IPS DF 6.9 (cell line): ENCODE measurements at regions not wholly inside any gene's neighbourhood (a gene's known extent, or its start where the extent isn't known, plus 50 kb on each side); places are given as distances from the start of the nearest gene placed in this dataset.

Experiments used
- DNase-seq: peaks from one replicate; pipeline ENCODE4 v3.0.0-alpha.2; 2013; ENCODE audit warnings: low read depth, low spot score
- H3K27ac ChIP-seq: one replicate; pipeline ENCODE4 v1.5.1; 2013; ENCODE audit warnings: low read length, control low read depth
- H3K27me3 ChIP-seq: 2 replicates; pipeline ENCODE4 v1.6.1; 2013; ENCODE audit warnings: mild to moderate bottlenecking, low read length; ENCODE audit not compliant: control insufficient read depth, insufficient read depth
- H3K36me3 ChIP-seq: 2 replicates; pipeline ENCODE4 v1.6.1; 2013; ENCODE audit warnings: low read length; ENCODE audit not compliant: control insufficient read depth, insufficient read depth
- H3K4me1 ChIP-seq: 2 replicates; pipeline ENCODE4 v1.6.1; 2013; ENCODE audit warnings: low read length; ENCODE audit not compliant: control insufficient read depth, insufficient read depth
- H3K4me3 ChIP-seq: 2 replicates; pipeline ENCODE4 v1.5.1; 2013; ENCODE audit warnings: mild to moderate bottlenecking, low read length
- H3K9me3 ChIP-seq: 2 replicates; pipeline ENCODE4 v1.6.1; 2013; ENCODE audit warnings: low read length, inconsistent platforms; ENCODE audit not compliant: control insufficient read depth, insufficient read depth
- WGBS: extraction: QIAGEN DNeasy Blood & Tissue Kit; methylation state at CpG from one replicate; pipeline ENCODE4 v1.1.7; 2013; ENCODE audit warnings: mixed read lengths, missing lambda C conversion rate; ENCODE audit not compliant: insufficient read length, insufficient coverage; 5-methylcytosine and 5-hydroxymethylcytosine counted together

DNA sequence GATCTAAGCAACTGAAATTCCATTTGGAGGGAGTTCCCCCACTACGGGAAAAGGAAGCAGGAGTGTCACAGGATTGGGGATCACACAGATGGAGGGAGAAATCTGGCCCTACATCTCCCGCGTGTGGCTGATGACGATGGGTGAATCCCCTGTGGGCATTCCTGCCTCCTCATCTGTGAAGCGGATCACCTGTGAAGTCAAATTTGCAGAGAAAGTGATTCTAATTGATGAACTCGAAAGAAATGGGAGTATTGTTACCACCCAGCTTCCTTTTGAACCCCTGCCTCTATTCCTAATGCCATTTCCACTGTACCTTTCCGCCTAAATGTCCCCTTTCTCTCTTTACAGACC, 92.0 kb downstream of the CMPK2 start:
- H3K27ac ChIP-seq = no peak overlapping the region

GRCh38 chr2:6776125-6776524, 89.6 kb downstream of the CMPK2 start:
- Histone ChIP-seq H3K4me3 (no peak overlapping the region), H3K27me3 (no peaks in the 10 kb centered on the region), H3K9me3 (no peaks in the 10 kb centered on the region), H3K4me1 (no peaks in the 10 kb centered on the region), H3K27ac (no peak overlapping the region), H3K36me3 (no peaks in the 10 kb centered on the region)
- WGBS = no CpG with 5 or more reads among the region's 4 CpGs
- DNase-seq = no peak

More for the DNA sequence above, 92.0 kb downstream of the CMPK2 start:
- Histone ChIP-seq H3K4me3 (no peak overlapping the region), H3K27me3 (no peaks in the 10 kb centered on the region), H3K4me1 (no peaks in the 10 kb centered on the region; the same call in 1 of the 2 replicates), H3K9me3 (no peaks in the 10 kb centered on the region), H3K36me3 (no peaks in the 10 kb centered on the region)
- WGBS = no CpG with 5 or more reads among the region's 7 CpGs
- DNase-seq = no peak

GRCh38 chr2:6777626-6778025, 88.1 kb downstream of the CMPK2 start:
- Histone ChIP-seq H3K4me1 (no peaks in the 10 kb centered on the region), H3K9me3 (no peaks in the 10 kb centered on the region), H3K27ac (no peak overlapping the region), H3K4me3 (no peak overlapping the region), H3K36me3 (no peaks in the 10 kb centered on the region), H3K27me3 (no peaks in the 10 kb centered on the region)
- DNase-seq = no peak
- 100% methylated on average over 1 of the region's 4 CpGs for WGBS

DNA sequence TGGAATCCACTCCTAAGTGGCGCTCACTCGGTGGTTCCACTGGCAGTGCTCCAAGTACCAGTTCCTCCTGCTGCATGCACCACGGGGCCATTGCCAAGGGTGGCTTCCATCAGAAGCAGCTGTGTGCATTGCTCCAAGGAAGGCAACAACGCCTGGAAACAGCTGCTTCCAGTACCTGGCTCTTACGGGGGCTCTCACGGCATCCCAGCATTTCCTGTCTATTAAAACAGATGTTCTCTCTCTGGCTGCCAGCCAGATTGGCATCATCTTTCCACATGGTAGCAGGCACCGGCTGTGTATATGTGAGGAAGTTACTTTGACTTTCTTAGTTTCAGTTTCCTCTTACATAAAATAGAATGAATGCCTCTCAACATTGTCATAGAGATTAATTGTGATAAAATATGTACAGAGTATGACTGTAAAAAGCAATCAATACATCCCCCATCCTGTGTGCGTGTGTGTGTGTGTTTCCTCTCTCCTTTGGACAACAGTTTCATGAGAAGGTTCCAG, 84.9 kb downstream of the CMPK2 start:
- Histone ChIP-seq H3K27me3 (no peaks in the 10 kb centered on the region), H3K9me3 (no peaks in the 10 kb centered on the region), H3K4me3 (no peak overlapping the region), H3K36me3 (no peaks in the 10 kb centered on the region), H3K4me1 (no peaks in the 10 kb centered on the region), H3K27ac (no peak overlapping the region)
- no peak for DNase-seq
- WGBS = no CpG with 5 or more reads among the region's 8 CpGs

- Histone ChIP-seq H3K9me3 (no peaks in the 10 kb centered on the region), H3K27ac (no peak overlapping the region), H3K36me3 (no peaks in the 10 kb centered on the region), H3K4me1 (no peaks in the 10 kb centered on the region), H3K27me3 (no peaks in the 10 kb centered on the region), H3K4me3 (no peak overlapping the region)
- no CpG with 5 or more reads among the region's 16 CpGs for WGBS
- no peak for DNase-seq
These were observed 83.0 kb downstream of the CMPK2 start for GRCh38 chr2:6782517-6783237.

DNA sequence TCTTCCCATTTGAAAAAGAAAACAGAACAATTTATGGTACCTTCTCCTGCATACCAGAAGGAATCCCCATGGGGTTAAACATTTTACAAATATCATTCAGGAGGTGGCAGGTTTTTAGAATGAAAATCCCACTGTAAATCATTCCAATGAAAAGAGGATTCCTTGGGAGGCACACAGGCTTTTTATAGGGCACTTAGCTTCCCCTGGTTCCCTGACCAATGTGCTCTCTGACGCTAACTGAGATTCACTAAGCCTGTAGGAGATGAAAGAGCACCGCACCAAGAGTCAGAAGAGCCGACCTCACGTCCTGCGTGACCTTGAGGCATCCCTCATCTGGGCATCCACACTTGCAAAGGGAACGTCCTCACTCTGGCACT, 82.5 kb downstream of the CMPK2 start:
- Histone ChIP-seq H3K4me3 (no peak overlapping the region), H3K36me3 (no peaks in the 10 kb centered on the region), H3K27ac (no peak overlapping the region), H3K4me1 (no peaks in the 10 kb centered on the region), H3K27me3 (no peaks in the 10 kb centered on the region), H3K9me3 (no peaks in the 10 kb centered on the region)
- DNase-seq = no peak
- no CpG with 5 or more reads among the region's 6 CpGs for WGBS

DNA sequence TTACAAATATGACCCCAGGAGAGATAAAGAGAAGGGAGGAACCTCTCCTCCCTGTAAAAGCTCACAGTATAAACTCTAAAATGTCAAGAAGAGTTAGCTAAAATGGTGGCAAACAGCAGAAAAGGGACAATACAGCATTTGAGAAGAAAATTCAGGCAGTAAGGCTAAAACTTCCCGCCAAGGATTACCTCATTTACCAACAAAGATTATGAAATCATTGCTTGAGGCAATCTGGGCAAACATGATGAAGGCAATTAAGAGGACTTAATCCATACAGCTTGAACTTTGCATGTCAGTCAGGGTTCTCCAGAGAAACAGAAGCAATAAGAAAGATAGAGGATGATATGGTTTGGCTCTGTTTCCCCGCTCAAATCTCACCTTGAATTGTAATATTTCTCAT, 81.4 kb downstream of the CMPK2 start:
- no peak overlapping the region for H3K27ac ChIP-seq
- no peak overlapping the region for H3K4me3 ChIP-seq
- no peaks in the 10 kb centered on the region for H3K9me3 ChIP-seq
- no peak for DNase-seq
- no peaks in the 10 kb centered on the region for H3K27me3 ChIP-seq
- no peaks in the 10 kb centered on the region for H3K36me3 ChIP-seq
- WGBS = no CpG with 5 or more reads among the region's 2 CpGs
- no peaks in the 10 kb centered on the region for H3K4me1 ChIP-seq

GRCh38 chr2:6785493-6785892, 80.2 kb downstream of the CMPK2 start:
- Histone ChIP-seq H3K27ac (no peak overlapping the region), H3K27me3 (no peaks in the 10 kb centered on the region), H3K9me3 (no peaks in the 10 kb centered on the region), H3K4me1 (no peaks in the 10 kb centered on the region), H3K4me3 (no peak overlapping the region), H3K36me3 (no peaks in the 10 kb centered on the region)
- WGBS = no CpG with 5 or more reads among the region's 4 CpGs
- no peak for DNase-seq

DNA sequence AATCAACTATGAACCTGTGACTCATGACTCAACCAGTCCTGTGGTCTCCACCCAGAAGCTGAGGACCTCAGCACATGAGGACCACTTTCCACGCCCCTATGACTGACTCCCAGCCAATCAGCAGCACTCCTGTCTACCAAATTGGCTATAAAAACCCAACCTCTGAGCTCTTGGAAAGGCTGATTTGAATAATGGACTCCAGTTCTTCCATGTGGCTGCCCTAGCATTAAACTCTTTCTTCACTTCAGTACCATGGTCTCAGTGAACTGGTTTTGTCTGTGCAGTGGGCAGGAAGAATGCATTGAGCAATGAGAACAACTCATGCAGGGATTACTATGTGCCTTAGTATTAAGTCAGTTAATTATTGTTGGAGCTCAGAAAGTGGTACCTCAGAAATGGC, 78.3 kb downstream of the CMPK2 start:
- no peak for DNase-seq
- Histone ChIP-seq H3K27me3 (no peaks in the 10 kb centered on the region), H3K4me1 (no peaks in the 10 kb centered on the region), H3K36me3 (no peaks in the 10 kb centered on the region), H3K9me3 (no peaks in the 10 kb centered on the region), H3K27ac (no peak overlapping the region), H3K4me3 (no peak overlapping the region)
- no CpG with 5 or more reads among the region's 1 CpG for WGBS

DNA sequence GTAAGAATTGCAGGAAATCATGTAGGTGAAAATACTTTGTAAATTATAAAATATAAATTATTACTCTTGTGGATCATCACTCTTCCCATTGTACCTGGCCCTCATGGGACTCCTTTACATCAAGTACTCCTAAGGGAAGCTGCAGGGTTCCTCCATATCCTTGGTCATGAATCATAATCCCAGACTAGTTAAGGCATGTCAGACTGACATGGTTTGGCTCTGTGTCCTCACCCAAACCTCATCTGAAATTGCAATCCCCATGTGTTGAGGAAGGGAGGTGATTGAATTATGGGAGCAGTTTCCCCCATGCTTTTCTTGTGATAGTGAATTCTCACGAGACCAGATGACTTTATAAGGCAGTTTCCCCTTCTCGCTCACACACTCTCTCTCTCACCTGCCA, 77.1 kb downstream of the CMPK2 start:
- DNase-seq = no peak
- WGBS = no CpG with 5 or more reads among the region's 2 CpGs
- H3K36me3 ChIP-seq = no peaks in the 10 kb centered on the region
- no peaks in the 10 kb centered on the region for H3K27me3 ChIP-seq
- no peak overlapping the region for H3K4me3 ChIP-seq
- H3K4me1 ChIP-seq = no peaks in the 10 kb centered on the region
- no peak overlapping the region for H3K27ac ChIP-seq
- no peaks in the 10 kb centered on the region for H3K9me3 ChIP-seq

- no peak overlapping the region for H3K4me3 ChIP-seq
- no peaks in the 10 kb centered on the region for H3K4me1 ChIP-seq
- no peak for DNase-seq
- no peaks in the 10 kb centered on the region for H3K27me3 ChIP-seq
- H3K27ac ChIP-seq = no peak overlapping the region
- no peaks in the 10 kb centered on the region for H3K36me3 ChIP-seq
- WGBS = no CpG with 5 or more reads among the region's 6 CpGs
- no peaks in the 10 kb centered on the region for H3K9me3 ChIP-seq
These were observed 76.1 kb downstream of the CMPK2 start for GRCh38 chr2:6789559-6790138.
